T-helper 1 cell (primary cell): ENCODE measurements at regions not wholly inside any gene's neighbourhood (a gene's known extent, or its start where the extent isn't known, plus 50 kb on each side); places are given as distances from the start of the nearest gene placed in this dataset.

Source experiments
- DNase-seq, 5 donors: peaks; one replicate each; pipeline ENCODE4 v3.0.0-alpha.2; 2012 to 2020

DNA sequence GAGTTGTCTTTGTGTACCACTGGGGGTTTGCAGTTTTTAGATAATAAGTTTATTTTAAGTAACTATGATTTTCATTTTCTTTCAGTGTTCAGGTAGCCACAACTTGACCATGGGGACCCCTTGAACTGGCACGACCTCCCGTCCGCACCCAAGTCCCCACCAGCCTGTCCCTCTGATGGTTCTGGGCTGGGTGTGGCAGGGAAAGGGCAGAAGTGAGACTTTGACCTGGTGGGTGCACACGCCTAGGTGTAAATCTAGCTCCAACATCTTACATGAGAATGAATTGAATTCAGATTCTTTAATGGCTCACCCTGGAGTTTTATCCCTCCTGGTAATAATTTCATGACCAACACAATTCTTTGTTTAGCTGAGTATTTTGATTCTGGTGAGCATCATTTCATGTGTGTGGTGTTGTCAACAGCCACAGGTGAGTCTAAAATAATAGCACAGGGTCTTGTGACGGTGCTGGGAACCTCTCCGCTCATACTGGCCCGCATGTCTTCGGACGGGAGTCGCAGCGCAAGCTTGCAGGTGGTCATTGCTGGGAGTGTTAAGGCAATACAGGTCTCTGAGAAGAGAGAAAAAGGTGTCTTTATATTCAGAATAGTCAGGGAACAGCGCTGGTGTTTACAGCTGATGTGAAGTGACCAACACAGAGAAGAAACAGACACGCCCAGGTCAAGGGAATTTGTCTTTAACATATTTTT lies 50.8 kb upstream of the POFUT2 start:
- peak in 1 of 5 donors; percentile 1 for DNase-seq

GRCh38 chr21:45339421-45340402 lies 52.0 kb upstream of the POFUT2 start:
- DNase-seq = no peak

DNA sequence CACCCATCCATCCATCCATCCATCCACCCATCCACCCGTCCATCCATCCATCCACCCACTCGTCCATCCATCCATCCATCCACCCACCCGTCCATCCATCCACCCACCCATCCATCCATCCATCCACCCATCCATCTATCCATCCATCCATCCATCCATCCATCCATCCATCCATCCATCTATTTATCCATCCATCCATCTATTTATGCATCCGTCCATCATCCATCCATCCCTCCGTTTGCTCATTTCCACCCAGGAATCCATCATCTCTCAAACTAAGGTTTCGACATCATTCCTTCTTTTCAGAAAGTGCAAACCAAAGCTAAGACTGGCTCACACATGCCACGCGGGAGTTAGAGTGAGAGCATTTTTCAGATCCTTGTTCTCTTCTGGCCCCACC lies 52.8 kb upstream of the POFUT2 start:
- no peak for DNase-seq

- no peak for DNase-seq
Observed at GRCh38 chr21:45341261-45341660, 53.6 kb upstream of the POFUT2 start.

GRCh38 chr21:45341779-45342178 lies 54.1 kb upstream of the POFUT2 start:
- no peak for DNase-seq

DNA sequence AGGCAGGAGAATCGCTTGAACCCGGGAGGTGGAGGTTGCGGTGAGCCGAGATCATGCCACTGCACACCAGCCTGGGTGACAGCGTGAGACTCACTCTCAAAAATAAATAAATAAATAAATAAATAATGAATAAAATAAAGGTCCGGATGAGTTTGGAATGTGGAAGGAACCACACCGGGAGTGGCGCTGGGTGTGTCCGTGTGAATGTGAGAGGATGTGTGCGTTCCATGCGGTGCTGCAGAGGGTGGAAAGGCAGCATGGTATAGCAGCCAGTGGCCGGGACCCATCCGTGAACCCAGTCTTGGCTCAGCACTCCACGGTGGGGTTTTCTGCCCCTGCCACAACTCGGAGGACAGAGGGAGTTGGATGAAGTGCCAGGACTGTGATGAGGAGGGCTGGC lies 56.2 kb upstream of the POFUT2 start:
- no peak for DNase-seq

DNA sequence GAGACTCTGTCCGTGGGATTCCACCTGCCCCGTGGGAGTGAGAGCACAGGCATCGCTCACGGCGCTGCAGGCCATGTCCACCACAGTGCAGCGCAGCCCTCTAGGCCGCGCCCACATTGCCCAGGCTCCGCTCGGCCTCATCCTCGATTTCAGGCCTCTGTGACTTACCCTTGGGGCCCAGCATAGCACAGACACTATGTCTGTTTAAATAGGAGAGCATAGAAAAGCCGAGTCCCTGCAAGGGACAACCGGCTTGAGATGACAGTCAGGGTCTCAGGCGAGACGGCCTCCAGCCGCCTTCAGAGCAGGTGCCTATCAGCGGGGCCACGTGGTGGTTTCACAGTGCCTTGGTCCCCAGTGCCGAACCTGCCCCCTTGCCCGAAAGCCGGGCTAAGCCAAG lies 56.9 kb upstream of the POFUT2 start:
- no peak for DNase-seq

- no peak for DNase-seq
Observed at GRCh38 chr21:45347048-45347711, 57.8 kb upstream of the COL18A1 start.

GRCh38 chr21:45347712-45348499 lies 57.1 kb upstream of the COL18A1 start:
- no peak for DNase-seq

GRCh38 chr21:45348591-45349327 lies 56.2 kb upstream of the COL18A1 start:
- DNase-seq = no peak

DNA sequence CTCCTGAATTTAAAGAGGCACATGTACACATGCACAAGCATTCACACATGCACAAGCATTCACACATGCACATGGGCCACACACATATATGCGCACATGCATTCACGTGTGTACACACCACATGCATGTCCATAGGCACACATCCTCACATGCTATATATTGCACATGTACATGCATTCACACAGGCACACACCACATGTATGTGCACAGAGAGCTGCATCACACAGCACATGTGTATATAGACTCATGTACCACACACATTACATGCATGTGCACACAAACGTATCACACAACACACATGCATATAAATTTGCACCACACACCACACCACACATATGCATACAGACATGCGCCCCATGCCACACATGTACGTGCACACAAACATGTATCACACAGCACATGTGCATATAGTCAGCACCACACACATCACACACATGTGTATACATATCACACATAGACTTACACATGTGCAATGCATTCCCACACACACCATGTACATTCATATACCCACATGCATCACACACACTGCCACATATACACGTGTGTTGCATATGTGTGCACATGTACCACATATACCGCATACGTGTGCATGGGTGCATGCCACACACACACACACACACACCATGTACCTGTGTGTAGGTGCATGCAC lies 54.6 kb upstream of the COL18A1 start:
- DNase-seq = no peak

GRCh38 chr21:45351061-45351460 lies 53.9 kb upstream of the COL18A1 start:
- DNase-seq = no peak

DNA sequence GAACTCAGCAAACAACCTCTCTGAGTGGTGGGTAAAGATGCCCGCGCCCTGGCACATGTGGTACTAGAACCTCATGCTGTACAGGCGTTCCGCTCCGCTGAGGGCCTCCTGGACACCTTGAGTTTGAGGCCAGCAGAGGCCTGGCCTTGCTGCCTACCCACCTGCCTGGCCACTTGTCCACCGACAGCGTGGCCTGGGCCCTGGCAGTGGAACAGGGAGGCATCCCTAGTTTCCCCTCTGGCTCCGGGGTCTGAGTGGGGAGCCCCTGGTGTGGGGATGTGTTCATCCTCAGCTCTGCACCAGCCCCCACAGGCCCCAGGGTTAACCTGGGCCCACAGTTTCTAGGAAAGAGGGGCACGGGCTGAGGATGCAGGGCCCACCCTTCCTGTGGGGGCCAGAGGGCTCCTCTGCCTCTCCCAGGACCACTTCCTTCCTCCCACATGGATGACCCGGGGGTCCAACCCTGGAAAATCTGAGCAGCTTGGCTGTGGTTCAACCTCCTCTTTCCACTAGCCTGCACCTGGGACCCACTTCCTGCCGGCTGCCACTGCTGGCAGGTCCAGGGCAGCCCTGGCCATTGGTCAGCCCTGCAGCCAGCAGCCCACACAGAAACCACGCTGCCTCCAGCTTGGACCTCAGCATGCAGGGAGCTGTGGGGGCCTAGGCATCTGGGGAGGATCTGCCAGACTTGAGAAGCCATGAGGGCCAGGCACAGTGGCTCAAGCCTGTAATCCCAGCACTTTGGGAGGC lies 53.3 kb upstream of the COL18A1 start:
- no peak for DNase-seq

DNA sequence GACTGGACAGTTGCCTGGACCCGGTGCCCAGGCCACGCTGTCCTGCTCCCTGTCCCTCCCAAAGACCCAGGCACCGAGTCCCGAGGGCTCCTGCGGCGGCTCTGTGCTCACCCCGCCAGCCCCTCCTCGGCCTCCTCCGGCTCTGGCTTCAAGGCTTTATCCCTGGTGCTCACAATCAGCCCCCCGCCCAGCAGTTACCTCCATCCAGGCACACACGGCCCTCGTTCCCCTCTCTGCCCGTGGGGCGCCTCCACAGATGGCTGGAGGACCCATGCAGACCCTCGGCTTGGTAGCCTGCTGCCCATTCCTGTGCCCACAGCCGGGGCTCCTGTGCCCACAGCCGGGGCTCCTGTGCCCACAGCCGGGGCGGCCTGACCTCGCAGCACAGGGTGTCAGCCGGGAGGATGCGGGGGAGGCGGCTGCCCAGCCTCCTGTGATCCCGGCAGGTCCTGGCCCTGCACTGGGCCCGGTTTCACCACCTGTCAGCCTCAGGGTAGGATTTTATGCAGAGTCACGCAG lies 52.3 kb upstream of the COL18A1 start:
- no peak for DNase-seq

DNA sequence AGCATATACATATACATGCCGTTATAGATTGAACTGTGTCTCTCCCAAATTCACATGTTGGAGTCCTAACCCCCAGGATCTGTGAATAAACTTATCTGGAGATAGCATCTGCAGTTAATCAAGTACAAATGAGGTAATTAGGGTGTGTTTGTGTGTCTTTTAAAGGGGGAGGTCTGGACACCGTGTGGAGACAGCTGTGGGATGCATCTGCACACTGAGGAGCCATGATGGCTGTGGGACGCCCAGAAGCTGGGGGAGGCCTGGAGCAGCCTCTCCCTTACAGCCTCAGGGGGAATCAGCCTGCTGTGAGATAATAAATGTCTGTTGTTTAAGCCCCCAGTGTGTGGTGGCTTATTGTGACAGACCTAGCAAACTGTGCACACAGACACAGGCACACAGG lies 51.8 kb upstream of the COL18A1 start:
- DNase-seq = no peak

DNA sequence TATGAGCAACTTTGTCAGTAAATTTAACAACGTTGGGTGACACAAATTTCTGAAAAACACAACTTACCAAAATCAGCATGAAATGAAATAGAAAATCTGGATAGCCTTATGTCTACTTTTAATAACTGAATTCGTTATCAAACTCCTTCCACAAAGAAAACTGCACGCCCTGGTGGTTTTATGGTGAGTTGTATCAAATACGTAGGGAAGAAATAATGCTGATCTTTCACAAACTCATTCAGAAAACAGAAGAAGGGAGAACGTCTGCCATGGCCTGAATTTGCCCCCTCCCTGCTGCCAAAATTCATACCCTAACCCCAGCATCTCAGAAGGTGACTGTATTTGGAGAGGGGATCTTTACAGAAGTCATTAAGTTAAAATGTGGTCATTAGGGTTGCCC lies 50.0 kb upstream of the COL18A1 start:
- no peak for DNase-seq
